Prostate gland (tissue), 2 donors: ENCODE measurements at regions not wholly inside any gene's neighbourhood (a gene's known extent, or its start where the extent isn't known, plus 50 kb on each side); places are given as distances from the start of the nearest gene placed in this dataset.

Source experiments
- POLR2AphosphoS5 ChIP-seq: sonication (generic); formaldehyde crosslinking; IDR thresholded peaks from one replicate; pipeline ENCODE4 v1.6.1; 2017; ENCODE audit warnings: antibody characterized with exemption
- TF ChIP-seq, protein P1 (sequence below), 4 experiments: fragments of 200-600 bp in 2 of 4; fragments of 450-650 bp in 2 of 4; sonication (generic) in 2 of 4; IDR thresholded peaks; 1 replicate in 3 of 4; 2 replicates in 1 of 4; pipeline ENCODE4 v1.5.1; 2016 to 2019; ENCODE audit warnings: antibody characterized with exemption in 4 of 4, mild to moderate bottlenecking in 2 of 4, moderate library complexity in 2 of 4

GRCh38 chr4:81360737-81361136, 111.0 kb downstream of the RASGEF1B start:
- TF ChIP-seq, protein P1, sequence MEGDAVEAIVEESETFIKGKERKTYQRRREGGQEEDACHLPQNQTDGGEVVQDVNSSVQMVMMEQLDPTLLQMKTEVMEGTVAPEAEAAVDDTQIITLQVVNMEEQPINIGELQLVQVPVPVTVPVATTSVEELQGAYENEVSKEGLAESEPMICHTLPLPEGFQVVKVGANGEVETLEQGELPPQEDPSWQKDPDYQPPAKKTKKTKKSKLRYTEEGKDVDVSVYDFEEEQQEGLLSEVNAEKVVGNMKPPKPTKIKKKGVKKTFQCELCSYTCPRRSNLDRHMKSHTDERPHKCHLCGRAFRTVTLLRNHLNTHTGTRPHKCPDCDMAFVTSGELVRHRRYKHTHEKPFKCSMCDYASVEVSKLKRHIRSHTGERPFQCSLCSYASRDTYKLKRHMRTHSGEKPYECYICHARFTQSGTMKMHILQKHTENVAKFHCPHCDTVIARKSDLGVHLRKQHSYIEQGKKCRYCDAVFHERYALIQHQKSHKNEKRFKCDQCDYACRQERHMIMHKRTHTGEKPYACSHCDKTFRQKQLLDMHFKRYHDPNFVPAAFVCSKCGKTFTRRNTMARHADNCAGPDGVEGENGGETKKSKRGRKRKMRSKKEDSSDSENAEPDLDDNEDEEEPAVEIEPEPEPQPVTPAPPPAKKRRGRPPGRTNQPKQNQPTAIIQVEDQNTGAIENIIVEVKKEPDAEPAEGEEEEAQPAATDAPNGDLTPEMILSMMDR (IDR thresholded peaks at IDR 0.05) = no peak
- TF ChIP-seq POLR2AphosphoS5 = no peak
